ENCODE measurements at regions not wholly inside any gene's neighbourhood (a gene's known extent, or its start where the extent isn't known, plus 50 kb on each side); places are given as distances from the start of the nearest gene placed in this dataset.

- no peak for TF ChIP-seq REST (IDR thresholded peaks at IDR 0.05)
- TF ChIP-seq HOXB5 (CRISPR knock-in tag; IDR thresholded peaks at IDR 0.05): no peak
These were observed 159.0 kb upstream of the SHH start (continued) for GRCh38 chr7:155971180-155971770.

GRCh38 chr7:155969192-155969929, 157.1 kb upstream of the SHH start:
- no peak for TF ChIP-seq ESRRA (IDR thresholded peaks at IDR 0.05; ENCODE audit: borderline replicate concordance, low read length)
- CTCF ChIA-PET: interaction anchor here (0.6 to 0.8 kb wide), 2 partner anchors 97 to 133 kb away, joined by 3 read pairs; no protein-coding TSS in a partner anchor
- Histone ChIP-seq H3K4me3 (no peak overlapping the region), H3K4me1 (no peaks in the 10 kb centered on the region), H3K27ac (no peak overlapping the region), H3K4me2 (no peak overlapping the region), H3K9me3 (no peaks in the 10 kb centered on the region)
- 85% methylated on average over 21 of the region's 21 CpGs for WGBS (ENCODE audit: missing lambda C conversion rate)
- ATAC-seq (no peak), DNase-seq (ENCODE audit: low read depth in 1 of 2, low spot score in 1 of 2) (no peak), FAIRE-seq (no peak)
- POLR2A ChIA-PET: no interaction called here

GRCh38 chr7:155965010-155965409, 152.7 kb upstream of the SHH start:
- FAIRE-seq: no peak
- ATAC-seq: peak in 1 of 2 experiments; percentile 33; a peak in 2 of 6 replicates

GRCh38 chr7:155964543-155964942, 152.3 kb upstream of the SHH start:
- no peak; a peak in 1 of 6 replicates for ATAC-seq
- H3K4me3 ChIP-seq: no peak overlapping the region
- DNase-seq (ENCODE audit: low read depth in 1 of 2, low spot score in 1 of 2): no peak
- 96% methylated on average over 3 of the region's 9 CpGs for WGBS (ENCODE audit: missing lambda C conversion rate)
- ChIA-PET CTCF (interaction anchor here (0.8 to 2.5 kb wide), 4 partner anchors 9 to 192 kb away, joined by 3 to 8 read pairs (median 4); no protein-coding TSS in a partner anchor), POLR2A (no interaction called here)
- no peaks in the 10 kb centered on the region for H3K9me3 ChIP-seq
- H3K27ac ChIP-seq: peak overlapping the region in 1 of 2 experiments; percentile 41; a peak in 2 of 6 replicates
- FAIRE-seq: no peak
- H3K4me2 ChIP-seq: no peak overlapping the region
- no peak for TF ChIP-seq SMC3 (IDR thresholded peaks at IDR 0.05)
- H3K4me1 ChIP-seq: peaks cover 9% of the 10 kb centered on the region

More at GRCh38 chr7:155965010-155965409, 152.7 kb upstream of the SHH start:
- ChIA-PET CTCF (interaction anchor here (1.0 to 1.3 kb wide), 2 partner anchors 102 to 192 kb away, joined by 3 to 4 read pairs; no protein-coding TSS in a partner anchor), POLR2A (no interaction called here)
- Histone ChIP-seq H3K4me1 (peaks cover 9% of the 10 kb centered on the region), H3K9me3 (no peaks in the 10 kb centered on the region), H3K4me2 (no peak overlapping the region), H3K4me3 (no peak overlapping the region), H3K27ac (peak overlapping the region in 1 of 2 experiments; percentile 41; a peak in 2 of 6 replicates)
- no peak for DNase-seq (ENCODE audit: low read depth in 1 of 2, low spot score in 1 of 2)
- no peak for TF ChIP-seq EP300 (IDR thresholded peaks at IDR 0.05)
- 75% methylated on average over 7 of the region's 7 CpGs for WGBS (ENCODE audit: missing lambda C conversion rate)

GRCh38 chr7:155963771-155964195, 151.5 kb upstream of the SHH start:
- H3K4me2 ChIP-seq: no peak overlapping the region
- H3K9me3 ChIP-seq: no peaks in the 10 kb centered on the region
- 83% methylated on average over 12 of the region's 12 CpGs for WGBS (ENCODE audit: missing lambda C conversion rate)
- 0 out of 6 replicates have a peak overlapping the region, but pooled peaks of 1 of the 2 experiments have one; percentile 41 for H3K27ac ChIP-seq
- TF ChIP-seq RNF2 (IDR thresholded peaks at IDR 0.05; ENCODE audit: borderline replicate concordance, low read depth) (no peak), FOSL2 (IDR thresholded peaks at IDR 0.05) (no peak), FOSL2 (CRISPR knock-in tag; IDR thresholded peaks at IDR 0.05) (no peak), ZC3H11A (IDR thresholded peaks at IDR 0.05) (no peak), JUNB (IDR thresholded peaks at IDR 0.05) (no peak), MAZ (IDR thresholded peaks at IDR 0.05; ENCODE audit: borderline replicate concordance, low read depth, low read length) (no peak), REST (IDR thresholded peaks at IDR 0.05) (no peak), GATA3 (IDR thresholded peaks at IDR 0.05; ENCODE audit: borderline replicate concordance) (no peak), CBX2 (IDR thresholded peaks at IDR 0.05; ENCODE audit: borderline replicate concordance, low read depth) (no peak)
- POLR2A ChIA-PET: no interaction called here
- peaks cover 9% of the 10 kb centered on the region for H3K4me1 ChIP-seq
- no peak overlapping the region for H3K4me3 ChIP-seq
- CTCF ChIA-PET: interaction anchor here (0.8 to 2.5 kb wide), 4 partner anchors 10 to 193 kb away, joined by 3 to 8 read pairs (median 4); no protein-coding TSS in a partner anchor
- no peak for ATAC-seq
- no peak for FAIRE-seq
- no peak for DNase-seq (ENCODE audit: low read depth in 1 of 2, low spot score in 1 of 2)
